ENCODE measurements at regions not wholly inside any gene's neighbourhood (a gene's known extent, or its start where the extent isn't known, plus 50 kb on each side); places are given as distances from the start of the nearest gene placed in this dataset.

DNA sequence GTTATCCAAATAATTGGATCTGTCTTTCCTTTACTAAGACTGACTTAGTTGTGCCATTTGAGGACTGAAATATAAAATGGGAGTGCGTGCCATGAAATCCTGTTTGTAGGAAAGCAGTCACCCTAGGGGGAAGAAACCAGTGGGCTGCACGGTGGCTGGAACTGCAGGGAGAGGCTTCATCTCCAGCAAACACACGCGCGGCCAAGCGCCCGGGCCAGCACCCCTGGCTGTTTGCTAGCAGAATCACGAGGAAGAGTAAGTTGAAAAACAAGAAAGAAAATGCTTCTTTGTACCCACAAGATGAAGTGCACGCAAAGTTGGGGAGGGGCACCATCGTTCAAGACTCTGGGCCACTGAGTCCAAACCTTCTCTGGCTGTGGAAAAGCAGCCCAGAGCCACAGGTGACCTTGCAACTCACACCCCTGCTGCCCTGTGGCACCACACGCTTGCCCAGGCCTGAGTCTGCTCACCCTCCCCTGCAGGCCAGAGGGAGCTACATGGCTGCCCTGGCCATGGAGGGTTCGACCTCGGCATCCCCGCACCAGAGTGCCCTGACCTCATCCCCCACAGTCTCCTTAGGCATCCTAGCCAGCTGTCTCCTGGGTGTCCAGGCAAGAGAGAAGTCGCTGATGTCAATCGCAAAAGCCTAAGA, 55.2 kb downstream of the IRX2 start:
- no peak for DNase-seq

DNA sequence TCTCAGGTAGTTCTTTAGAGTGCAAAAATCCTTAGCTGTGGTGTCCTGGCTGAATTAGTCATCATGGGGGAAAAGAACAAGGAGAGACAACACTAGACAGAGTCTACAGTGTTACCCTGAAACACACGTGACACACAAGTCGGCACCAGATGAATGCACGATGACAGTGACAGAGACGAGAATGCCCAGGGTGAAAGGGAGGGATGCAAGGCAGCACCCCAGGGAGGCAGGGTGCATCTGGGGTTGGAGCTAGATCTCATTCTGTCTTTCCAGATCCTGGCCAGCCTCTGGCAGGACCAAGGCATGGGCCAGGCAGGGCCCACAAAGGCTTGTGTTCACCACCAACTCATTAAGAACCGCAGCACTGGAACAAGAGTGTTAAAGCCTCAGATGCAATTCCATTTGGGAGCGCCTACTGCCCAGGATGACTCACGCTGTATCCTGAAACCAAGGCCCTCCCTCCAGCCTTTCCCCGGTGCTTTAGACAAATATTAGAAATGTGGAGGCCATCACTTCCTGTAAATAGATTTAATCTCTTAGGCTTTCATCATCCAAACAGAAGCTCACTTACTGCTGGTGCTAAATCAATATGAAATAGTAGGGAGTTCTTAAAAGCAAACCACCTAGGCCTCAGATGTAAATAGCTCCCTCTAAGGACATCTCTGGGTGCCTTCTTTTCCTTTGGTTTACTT, 56.1 kb downstream of the IRX2 start:
- DNase-seq: peak in 1 of 2 experiments; percentile 6

DNA sequence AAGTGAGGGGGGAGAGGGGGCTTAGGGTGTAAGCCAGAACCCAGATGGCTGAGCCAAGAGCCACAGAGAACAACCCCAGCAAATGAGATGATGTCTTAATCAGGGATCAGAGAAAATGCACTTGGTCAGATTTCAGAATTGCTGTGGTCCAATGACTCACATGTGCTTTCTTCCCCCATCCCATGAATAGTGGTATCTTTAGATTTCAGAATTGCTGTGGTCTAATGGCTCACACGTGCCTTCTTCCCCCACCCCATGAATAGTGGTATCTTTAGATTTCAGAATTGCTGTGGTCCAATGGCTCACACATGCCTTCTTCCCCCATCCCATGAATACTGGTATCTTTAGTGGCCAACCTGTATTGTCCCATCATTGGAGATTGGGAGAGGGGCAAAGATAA, 59.9 kb downstream of the IRX2 start:
- DNase-seq: no peak

DNA sequence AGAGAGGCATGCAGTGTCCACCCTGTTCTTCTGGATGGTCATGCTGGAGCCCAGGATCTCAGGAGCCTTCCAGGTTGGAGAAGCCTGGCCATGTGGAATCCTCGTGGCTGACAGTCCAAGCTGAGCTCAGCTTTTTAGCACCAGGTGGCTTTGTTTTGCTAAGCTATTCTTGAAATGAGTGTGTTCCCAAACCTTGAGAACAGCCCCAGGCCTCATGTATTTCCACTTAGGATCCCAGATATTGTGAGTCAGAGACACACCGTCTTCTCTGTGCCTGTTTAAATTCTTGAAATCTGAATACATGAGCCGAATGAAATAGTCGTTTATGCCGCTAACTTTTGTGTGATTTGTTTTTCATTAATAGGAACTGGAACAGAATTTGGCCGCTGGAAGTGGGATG, 61.2 kb downstream of the IRX2 start:
- DNase-seq: no peak

DNA sequence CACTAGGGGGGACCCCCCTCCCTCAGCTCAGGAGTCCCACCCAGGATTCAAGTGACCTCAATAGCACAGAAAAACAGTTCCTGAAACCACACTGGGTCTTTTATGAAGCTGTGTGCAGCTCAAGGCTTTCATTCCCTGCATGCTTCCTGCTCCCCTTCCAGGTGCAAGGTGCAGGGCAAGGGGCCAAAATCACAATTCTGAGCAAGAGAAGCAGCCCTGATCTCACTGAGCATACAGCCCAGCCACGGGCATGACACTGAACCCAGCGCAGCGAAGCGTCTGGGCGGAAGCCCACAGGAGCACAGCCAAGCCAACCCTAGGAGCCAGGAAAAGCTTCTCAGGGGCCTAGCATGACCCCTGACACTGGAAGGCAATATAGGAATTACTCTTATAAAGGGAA, 62.9 kb downstream of the IRX2 start:
- DNase-seq: no peak

DNA sequence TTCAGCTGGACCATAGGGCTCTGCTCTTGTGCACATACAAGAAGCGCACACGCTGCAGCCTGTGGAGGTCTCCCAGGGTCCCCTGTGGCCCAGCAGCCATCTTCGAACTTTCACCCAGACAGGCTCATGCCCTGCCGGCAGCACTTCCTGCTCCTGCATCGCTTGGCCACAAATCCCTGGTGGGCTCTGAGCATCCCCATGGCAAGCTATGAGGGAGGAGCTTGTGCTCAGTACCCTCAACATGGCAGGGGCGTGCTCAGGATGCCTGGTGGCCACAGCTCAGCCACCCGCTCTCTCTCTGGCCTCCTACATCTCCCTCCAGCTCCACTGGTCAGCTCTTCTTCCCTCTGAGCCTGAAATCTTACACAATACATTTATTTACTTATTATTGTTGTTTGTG, 63.7 kb downstream of the IRX2 start:
- no peak for DNase-seq

DNA sequence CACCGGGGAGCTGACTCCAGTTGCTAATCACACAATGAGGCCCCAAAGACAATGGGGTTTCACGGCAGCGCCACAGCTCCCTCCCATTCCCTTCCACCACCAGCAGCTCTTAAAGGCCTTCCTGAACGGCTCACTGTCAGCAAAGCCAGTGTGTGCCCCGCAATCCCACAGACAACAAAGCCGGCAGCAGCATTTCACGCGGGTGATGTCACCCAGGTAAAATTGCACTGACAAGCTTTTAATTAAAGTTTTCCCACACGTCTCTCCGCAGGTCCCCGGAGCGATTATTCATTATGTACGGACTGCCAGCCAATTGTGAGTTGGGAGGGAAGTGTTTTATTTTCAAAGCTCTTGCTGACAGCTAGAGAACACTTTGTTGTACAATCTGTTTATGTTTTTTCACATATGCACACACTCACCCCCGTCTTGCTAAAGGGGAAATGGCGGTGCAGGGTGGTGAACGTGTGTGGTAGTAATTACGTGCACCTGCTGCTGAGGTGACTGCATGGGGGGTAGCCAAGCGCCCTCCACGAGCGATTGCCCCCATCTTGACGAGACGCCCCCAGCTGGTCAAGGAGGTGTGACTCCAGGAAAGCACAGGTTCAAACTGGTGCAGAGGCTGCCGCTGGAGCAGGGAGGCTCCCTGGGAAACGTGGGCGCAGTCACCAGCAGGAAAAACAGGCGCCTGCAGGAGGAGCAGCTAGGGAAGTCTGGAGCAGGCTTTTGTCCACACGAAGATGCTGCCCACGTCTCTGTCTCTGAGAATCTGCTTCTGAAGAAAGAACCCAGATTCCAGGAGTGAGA, 65.0 kb downstream of the IRX2 start:
- DNase-seq: no peak

DNA sequence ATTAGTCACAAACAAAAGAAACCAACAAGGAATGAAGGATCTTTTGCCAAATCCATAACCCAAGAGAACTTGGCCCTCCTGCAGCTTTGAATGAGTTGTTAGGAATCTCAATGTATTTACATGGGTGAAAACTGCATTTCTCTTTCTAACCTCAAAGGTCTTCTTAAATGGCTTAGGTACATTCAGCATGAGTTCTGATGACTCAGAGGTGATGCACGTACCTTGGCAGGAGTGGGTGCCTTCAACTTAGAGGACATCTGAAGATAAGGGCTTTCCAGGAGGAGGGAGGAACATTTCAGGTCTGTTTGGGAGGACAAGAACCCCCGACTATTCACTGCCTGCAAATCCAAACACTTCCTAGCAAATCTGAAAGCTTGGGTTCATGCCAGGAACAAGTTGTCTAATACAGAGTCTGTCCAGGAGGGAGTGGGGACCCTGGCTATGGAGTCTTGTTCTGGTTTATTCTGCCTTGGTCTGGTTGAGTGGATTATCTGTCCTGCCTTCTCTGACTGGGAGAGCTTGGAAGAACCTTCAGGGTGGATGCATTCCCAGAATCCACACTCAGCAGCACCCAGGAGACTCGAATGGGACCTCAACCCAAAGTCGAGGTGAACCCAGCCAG, 65.7 kb downstream of the IRX2 start:
- DNase-seq: no peak

DNA sequence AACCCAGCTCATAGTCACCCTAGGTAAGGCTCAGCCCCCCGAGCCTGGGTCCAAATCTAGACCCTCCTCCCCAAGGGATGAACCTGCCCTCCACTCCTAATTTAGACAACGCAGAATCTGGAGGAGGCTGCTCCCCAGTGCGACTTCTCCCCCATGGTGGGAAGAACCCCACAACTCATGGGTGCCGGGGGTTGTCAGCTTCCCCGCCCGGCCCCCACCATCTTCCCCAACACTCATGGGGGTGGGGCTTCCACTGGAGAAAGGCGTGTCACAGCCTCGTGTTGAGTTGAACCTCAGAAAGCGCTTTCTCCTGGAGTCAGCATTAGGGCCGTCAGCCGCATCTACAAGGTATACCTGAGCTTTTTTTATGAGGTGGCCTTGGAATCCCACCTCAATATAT, 66.9 kb downstream of the IRX2 start:
- DNase-seq: no peak

DNA sequence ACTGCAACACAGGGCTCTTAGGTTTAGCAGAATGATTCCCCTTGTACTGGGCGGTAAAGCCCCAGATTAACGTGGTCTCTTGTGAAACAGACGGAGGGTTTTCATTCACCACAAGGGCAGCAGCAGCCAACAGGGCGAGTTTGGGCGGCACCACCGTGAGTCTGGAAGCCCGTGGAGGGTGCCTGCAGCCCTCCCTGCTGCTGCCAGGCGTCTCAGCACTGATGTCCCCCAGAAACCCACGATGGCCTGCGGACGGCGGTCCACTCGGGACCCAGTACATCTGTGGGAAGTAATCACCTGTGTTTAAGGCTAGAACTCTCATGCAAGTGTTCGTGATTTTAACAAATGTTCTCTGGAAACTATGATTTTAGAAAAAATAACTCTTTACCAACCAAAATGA, 67.8 kb downstream of the IRX2 start:
- DNase-seq: no peak

DNA sequence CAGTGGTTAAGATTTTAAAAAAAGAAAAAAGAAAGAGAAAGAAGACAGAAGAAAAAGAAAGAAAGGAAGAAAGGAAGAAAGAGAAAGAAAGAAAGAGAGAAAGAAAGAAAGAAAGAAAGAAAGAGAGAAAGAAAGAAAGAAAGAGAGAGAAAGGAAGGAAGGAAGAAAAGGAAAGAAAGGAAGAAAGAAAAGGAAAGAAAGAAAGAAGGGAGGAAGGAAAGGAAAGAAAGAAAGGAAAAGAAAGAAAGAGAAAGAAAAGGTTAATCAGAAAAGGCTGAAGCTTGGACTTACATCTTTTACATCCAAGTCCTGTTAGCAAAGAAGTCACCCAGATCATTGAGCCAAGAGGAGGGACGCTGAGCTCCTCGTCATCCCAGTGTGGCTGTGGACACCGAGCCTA, 70.0 kb downstream of the IRX2 start:
- no peak for DNase-seq

DNA sequence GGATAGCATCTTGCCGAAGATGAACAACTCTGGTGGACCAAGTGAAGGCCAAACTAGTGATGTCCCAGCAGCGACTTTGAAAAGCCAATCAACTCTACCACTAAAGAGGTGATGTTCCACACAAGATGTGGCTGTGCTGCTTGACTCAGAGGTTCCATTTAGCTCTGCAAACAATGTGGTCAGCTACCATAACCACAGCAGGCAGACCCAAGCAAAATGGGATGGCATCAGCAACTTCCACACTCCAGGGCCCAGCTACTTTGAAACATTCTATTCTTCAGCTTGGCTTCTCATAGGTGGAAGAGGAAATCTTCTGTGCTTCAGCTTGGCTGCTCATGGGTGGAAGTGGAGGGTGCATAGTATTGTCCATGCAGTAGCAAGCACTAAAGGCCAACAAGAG, 70.5 kb downstream of the IRX2 start:
- no peak for DNase-seq

DNA sequence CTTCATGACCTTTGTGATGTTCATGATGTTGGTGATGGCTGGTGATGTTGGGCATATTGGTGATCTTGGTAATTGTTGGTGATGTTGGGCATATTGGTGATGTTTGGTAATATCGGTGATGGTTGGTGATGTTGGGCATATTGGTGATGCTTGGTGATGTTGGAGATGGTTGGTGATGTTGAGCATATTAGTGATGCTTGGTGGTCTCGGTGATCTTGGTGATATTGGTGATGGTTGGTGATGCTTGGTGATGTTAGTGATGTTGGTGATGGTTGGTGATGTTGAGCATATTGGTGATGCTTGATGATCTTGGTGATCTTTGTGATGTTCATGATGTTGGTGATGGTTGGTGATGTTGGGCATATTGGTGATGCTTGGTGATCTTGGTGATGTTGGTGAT, 73.8 kb downstream of the IRX2 start:
- DNase-seq: no peak

DNA sequence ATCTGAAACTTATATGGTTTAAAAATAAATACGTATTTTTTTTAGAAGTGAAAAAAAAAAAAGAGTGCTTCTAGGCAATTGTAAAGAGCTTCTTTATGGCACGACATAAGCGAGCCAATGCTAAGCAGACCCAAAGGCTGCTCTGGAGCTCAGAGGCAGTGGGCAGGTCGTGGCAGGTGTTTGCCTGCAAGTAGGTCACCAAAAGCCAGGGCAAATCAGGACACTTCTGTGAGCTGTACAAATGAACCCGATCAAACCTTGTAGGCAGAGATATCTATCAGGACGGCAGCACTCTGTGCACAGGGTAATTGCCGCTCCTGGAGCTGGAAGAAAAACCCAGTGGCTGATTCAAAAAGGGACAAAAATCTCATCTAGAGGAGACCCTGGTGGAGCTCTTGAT, 75.9 kb downstream of the IRX2 start:
- no peak for DNase-seq

DNA sequence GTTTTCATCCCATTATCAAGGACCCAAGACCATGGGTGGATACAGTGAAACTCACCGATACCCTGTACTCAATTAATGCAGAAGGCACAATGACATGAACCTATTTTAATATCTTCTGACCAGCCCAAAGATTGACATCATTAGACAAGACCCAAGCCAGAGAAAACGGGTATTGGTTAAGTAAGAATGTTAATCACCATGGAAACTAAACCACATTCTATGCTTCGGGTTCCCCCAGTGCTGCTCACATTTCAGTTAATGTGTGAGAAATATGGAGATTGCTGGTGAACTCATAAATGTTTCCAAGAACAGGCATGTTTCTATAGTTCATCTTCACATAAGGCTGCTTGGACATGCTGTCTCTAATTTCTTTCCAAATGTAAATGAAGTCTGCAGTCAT, 77.0 kb downstream of the IRX2 start:
- no peak for DNase-seq

DNA sequence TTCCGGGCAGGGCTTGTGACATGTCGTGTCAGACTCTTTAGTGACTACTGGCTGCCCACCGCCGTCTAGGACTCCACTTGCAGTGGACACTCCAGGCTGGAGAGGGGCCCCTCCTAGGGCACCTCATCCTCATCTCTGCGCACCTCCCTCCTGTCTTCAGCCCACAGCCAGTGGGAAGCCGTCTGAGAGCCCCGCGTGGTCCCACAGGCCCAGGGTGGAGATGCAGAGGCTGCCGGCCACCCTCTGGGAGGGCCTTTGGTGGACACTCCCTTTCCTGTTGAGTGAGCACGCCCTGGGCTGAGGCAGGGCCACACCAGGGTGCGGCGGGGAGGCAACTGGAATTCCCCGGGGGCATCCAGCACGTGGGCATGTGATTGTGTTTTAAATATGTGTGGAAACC, 80.5 kb downstream of the IRX2 start:
- no peak for DNase-seq

DNA sequence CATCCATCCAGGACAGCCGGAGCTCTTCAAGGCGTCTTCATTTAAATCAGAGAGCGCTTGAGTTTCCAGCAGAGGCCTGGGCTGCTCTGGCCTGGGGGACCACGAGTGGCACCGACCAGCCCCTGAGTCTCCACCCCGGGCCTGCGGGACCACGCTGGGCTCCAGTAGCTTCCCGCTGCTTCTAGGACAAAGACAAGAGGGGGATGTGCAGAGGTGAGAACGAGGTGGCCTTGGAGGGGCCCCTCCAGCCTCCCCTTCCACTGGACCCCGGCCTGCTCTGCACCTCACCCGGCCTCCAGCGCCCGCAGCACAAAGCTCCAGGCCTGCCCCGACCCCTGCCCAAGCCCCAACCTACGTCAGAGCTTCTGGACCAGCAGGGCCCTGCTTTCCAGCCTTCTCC, 81.6 kb downstream of the IRX2 start:
- no peak for DNase-seq

DNA sequence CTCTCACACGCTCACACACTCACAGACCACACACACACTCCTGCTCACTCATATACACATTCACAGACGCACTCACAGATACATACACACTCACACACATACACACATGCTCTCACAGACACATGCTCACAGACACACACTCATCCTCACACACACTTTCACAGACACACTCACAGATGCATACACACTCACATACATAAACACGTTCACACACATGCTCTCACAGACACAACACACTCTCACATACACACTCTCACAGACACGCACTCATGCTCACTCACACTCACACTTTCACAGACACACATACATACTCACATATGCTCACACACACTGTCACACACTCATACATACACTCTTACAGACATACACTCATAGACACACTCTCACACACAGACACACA, 82.2 kb downstream of the IRX2 start:
- no peak for DNase-seq

DNA sequence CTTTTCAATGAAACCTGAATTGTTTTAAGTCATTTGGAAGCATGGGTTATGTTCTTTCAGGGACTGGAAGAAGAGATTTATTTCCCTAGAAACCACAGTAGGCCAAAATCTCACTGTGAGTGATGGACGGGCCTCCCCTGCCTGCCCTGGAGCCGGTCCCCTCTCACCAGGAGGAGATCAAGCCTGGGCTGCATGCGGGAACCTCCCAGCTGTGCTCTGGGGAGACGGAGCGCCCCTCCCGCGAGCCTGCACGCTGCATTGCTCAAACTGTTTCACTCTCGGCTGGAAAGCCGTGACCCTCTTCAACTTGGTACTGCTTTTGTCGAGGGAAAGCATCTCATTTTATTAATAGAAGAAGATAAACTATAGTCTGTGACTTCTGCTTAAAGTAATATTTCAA, 85.4 kb downstream of the IRX2 start:
- no peak for DNase-seq

DNA sequence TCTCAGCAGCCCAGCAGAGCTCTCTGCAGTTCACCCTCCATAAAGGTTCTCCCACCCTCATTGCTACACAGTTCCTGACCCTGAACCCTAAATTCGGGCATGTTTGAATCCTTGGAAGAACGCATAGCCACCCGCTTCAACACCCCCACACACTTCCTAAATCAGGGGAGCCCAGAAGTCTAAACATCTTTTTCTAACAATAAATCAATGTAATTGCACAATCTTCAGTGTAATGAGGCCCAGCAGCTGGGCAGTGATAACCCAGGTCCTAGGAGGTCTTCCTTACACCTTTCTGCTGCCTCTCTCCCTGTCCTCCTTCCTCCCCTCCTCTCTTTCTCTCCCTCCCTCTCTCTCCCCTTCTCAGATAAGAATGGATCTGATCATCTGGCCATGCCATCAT, 88.0 kb downstream of the IRX2 start:
- no peak for DNase-seq

DNA sequence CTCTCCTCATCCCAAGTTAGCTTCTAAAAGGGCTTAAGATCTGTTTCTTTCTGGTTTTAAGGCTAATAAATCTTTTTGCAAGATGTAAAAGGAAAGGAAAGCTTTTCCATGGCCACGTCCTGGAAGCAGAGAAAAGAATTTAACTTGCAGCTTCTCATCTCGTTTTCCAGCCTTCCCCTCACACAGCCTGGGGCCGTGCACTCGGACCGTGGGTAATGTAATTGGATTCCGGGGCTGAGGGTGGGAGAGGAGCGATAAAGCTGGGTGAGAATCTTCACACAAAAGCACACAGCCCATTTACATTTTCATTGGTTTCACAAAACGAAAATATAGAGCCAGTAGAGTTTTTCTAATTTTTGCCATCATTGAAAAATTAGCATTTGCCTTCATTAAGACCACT, 91.2 kb downstream of the IRX2 start:
- no peak for DNase-seq

DNA sequence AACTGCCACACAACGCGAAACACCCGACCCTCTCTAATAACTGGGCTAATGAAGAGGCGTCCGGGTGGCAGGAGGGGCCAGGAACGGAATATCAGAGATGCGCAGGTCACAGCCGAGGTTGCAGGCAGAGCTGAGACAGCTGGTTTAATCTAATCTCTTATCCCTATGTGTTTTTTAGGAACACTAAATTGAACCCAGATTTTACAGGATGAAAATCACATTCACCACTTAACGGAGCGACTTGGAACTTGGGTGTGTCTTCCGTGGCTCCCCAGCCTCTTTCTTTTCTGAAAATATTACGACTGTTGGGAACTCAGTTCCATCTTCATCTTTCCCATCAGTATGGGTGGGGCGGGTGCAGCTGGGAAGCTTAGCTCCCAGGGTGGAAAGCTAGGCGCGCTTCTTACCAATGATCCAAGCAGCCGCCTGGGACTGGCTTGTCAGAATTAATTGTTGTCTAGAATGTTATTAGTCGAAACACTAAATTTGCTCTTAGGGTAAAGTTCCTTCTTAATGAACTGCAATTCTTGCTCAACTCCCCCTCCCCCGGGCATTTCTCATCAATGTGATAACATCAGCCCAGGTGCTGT, 92.5 kb downstream of the IRX2 start:
- DNase-seq: no peak

DNA sequence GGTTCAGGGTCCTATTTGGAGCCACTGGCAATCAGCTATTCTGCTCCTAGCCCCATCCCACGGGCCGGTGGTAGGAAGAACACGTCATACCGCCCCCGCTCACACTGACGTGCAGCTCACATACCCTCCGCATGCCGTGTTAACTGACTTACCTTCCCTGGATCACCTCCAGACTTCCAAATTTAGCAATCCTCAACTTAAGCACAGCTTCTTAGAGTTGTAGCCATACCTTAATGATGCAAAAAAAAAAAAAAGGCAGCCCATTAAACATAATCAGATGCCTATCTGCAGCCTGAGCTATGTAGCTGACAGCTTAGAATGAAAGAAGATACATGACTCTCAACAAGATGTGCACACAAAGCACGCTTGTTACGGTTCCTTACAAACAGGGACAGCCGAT, 93.0 kb downstream of the IRX2 start:
- no peak for DNase-seq

DNA sequence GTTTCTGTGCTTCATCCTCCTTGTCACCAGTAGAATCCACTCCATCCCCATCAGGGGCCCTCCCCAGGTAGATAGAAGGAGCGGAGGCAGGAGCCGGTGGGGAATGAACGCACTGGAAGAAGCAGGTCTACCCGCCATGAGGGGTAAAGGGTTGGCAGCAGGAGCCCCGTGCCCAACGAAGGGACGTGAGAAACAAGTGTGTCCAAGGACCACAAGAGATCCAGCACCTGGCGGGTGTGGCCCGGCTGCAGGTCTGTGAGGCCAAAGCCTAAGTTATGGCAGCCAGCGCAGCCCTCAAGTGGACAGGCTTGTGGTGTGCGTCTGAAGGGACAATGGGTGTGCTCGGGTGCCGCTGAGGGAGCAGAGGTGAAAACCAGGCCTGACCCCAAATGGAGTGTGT, 94.3 kb downstream of the IRX2 start:
- DNase-seq: no peak

Measured in SHP77 (cell line).